ENCODE measurements at regions not wholly inside any gene's neighbourhood (a gene's known extent, or its start where the extent isn't known, plus 50 kb on each side); places are given as distances from the start of the nearest gene placed in this dataset.

- peaks cover 7% of the 10 kb centered on the region for H3K4me1 Mint-ChIP-seq
- no peak overlapping the region for H3K4me3 Mint-ChIP-seq
- no peak for DNase-seq
- H3K9me3 Mint-ChIP-seq: peaks cover 0 to 9% of the 10 kb centered on the region in 2 donors
- no peak for ATAC-seq
- H3K27me3 Mint-ChIP-seq: peaks cover 49% of the 10 kb centered on the region
- no peak overlapping the region for H3K27ac Mint-ChIP-seq
These were observed 216.2 kb upstream of the ASIC2 start for GRCh38 chr17:33509331-33509730.

DNA sequence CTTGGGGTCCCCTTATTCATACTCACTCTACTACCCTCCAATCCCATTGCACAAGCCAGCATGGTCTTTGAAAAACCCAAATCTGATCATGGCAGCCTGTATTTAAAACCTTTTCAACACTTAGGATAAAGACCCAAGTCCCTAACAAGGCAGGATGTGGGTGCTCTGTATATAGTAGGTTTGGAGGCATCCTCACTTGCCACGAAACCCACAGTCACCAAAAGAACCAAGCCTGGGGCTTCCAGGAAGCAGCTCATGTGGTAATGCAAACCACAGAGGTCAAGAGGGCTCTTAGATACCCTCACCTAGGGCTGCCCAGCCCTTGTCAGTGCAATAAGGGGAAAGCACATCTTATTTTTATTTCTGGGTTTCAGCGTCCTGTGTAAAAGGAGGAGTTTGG lies 218.6 kb upstream of the ASIC2 start:
- H3K27me3 Mint-ChIP-seq: peaks cover 25% of the 10 kb centered on the region
- DNase-seq (peak in 1 of 2 donors; percentile 28), ATAC-seq (peak; percentile 72)
- H3K4me3 Mint-ChIP-seq: no peak overlapping the region
- peaks cover 0 to 9% of the 10 kb centered on the region in 2 donors for H3K9me3 Mint-ChIP-seq
- H3K4me1 Mint-ChIP-seq: peaks cover 7% of the 10 kb centered on the region
- H3K27ac Mint-ChIP-seq: peak overlapping the region in 1 of 2 donors; percentile 0

DNA sequence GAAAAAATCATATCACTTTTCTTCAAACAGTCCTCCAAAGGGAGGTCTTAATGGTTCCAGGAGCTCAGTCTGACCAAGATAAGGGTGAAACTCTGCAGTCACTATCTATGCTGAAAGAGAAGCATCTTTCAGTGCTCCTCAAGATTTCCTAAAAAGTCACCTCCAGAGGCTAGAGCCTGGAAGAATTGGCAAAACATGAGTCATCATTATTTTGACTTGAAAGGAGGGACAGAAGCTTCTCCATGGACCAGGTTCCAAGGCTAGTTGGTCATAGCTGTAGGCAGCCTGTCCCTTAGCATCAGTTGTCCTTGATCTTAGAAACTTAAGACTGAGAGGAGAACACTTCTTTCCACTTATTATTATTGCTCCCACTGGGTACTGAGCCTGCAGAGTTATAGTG lies 219.0 kb upstream of the ASIC2 start:
- Mint-ChIP-seq H3K27ac (peak overlapping the region in 1 of 2 donors; percentile 3), H3K4me3 (no peak overlapping the region), H3K4me1 (peaks cover 7% of the 10 kb centered on the region), H3K27me3 (peaks cover 21% of the 10 kb centered on the region), H3K9me3 (peaks cover 0 to 9% of the 10 kb centered on the region in 2 donors)
- ATAC-seq (no peak), DNase-seq (no peak)

- peaks cover 7% of the 10 kb centered on the region for H3K4me1 Mint-ChIP-seq
- H3K27me3 Mint-ChIP-seq: peaks cover 6% of the 10 kb centered on the region
- DNase-seq: no peak
- H3K4me3 Mint-ChIP-seq: no peak overlapping the region
- ATAC-seq: no peak
- no peak overlapping the region for H3K27ac Mint-ChIP-seq
- H3K9me3 Mint-ChIP-seq: peaks cover 0 to 9% of the 10 kb centered on the region in 2 donors
These were observed 220.7 kb upstream of the ASIC2 start for GRCh38 chr17:33513769-33514168.

GRCh38 chr17:33514369-33514768 lies 221.3 kb upstream of the ASIC2 start:
- Mint-ChIP-seq H3K9me3 (peaks cover 0 to 9% of the 10 kb centered on the region in 2 donors), H3K27ac (no peak overlapping the region), H3K4me1 (peaks cover 7% of the 10 kb centered on the region), H3K4me3 (no peak overlapping the region), H3K27me3 (peaks cover 5% of the 10 kb centered on the region)
- DNase-seq (no peak), ATAC-seq (no peak)

GRCh38 chr17:33515974-33516373 lies 222.9 kb upstream of the ASIC2 start:
- Mint-ChIP-seq H3K9me3 (peaks cover 0 to 9% of the 10 kb centered on the region in 2 donors), H3K27me3 (no peaks in the 10 kb centered on the region), H3K4me1 (peaks cover 7% of the 10 kb centered on the region), H3K27ac (no peak overlapping the region), H3K4me3 (no peak overlapping the region)
- no peak for DNase-seq
- no peak for ATAC-seq

GRCh38 chr17:33516645-33517044 lies 223.6 kb upstream of the ASIC2 start:
- DNase-seq (no peak), ATAC-seq (no peak)
- Mint-ChIP-seq H3K27me3 (no peaks in the 10 kb centered on the region), H3K4me3 (no peak overlapping the region), H3K27ac (no peak overlapping the region), H3K4me1 (peaks cover under 1% of the 10 kb centered on the region), H3K9me3 (peaks cover 0 to 9% of the 10 kb centered on the region in 2 donors)

DNA sequence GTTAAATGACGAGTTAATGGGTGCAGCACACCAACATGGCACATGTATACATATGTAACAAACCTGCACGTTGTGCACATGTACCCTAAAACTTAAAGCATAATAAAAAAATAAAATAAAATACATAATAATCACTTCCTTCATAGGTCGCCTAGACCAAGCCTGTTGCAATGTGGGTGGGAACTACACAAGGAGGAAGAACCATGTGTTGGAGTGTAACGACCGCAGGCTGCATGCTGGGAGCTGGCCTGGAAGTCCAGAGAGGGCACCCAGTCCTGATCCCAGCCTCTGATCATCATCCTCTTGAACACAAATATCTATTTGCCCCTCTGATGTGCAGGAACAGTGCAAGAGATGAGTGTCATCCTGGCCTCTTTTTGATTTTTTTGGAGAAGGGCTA lies 224.7 kb upstream of the ASIC2 start:
- Mint-ChIP-seq H3K4me1 (no peaks in the 10 kb centered on the region), H3K9me3 (peaks cover 0 to 9% of the 10 kb centered on the region in 2 donors), H3K27me3 (no peaks in the 10 kb centered on the region), H3K27ac (no peak overlapping the region), H3K4me3 (no peak overlapping the region)
- DNase-seq: no peak
- ATAC-seq: no peak

DNA sequence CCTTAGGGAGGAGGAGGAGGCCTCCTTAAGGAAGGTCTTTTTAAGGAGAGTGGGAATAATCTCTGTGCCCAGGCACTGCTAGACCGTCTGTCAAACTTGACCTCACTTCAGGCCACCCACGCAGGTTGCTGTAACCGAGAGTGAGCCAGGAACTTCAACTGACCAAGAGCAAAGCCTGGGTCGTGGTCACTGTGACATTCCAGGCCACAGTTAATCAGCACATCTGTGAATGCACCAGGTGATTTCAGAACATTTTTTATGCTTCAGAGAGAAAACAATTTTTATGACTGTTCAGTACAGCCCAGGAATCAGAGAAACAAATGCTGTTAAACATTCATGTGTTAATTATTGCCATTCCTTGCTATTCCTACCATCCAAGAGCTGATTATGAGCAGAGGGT lies 226.6 kb upstream of the ASIC2 start:
- DNase-seq: no peak
- Mint-ChIP-seq H3K27me3 (peaks cover 7% of the 10 kb centered on the region), H3K27ac (no peak overlapping the region), H3K4me1 (no peaks in the 10 kb centered on the region), H3K9me3 (no peaks in the 10 kb centered on the region), H3K4me3 (no peak overlapping the region)
- no peak for ATAC-seq

- DNase-seq (peak; percentile 37 to 47), ATAC-seq (peak; percentile 57)
- H3K27ac Mint-ChIP-seq: no peak overlapping the region
- H3K4me1 Mint-ChIP-seq: no peaks in the 10 kb centered on the region
- no peak overlapping the region for H3K4me3 Mint-ChIP-seq
- H3K27me3 Mint-ChIP-seq: peaks cover 14% of the 10 kb centered on the region
- no peaks in the 10 kb centered on the region for H3K9me3 Mint-ChIP-seq
These were observed 227.6 kb upstream of the ASIC2 start for GRCh38 chr17:33520426-33521330.

GRCh38 chr17:33521784-33522183 lies 228.7 kb upstream of the ASIC2 start:
- H3K27me3 Mint-ChIP-seq: peaks cover 14% of the 10 kb centered on the region
- H3K27ac Mint-ChIP-seq: no peak overlapping the region
- DNase-seq (no peak), ATAC-seq (peak; percentile 20)
- no peaks in the 10 kb centered on the region for H3K4me1 Mint-ChIP-seq
- no peak overlapping the region for H3K4me3 Mint-ChIP-seq
- peaks cover 0 to 5% of the 10 kb centered on the region in 2 donors for H3K9me3 Mint-ChIP-seq

GRCh38 chr17:33522623-33523022 lies 229.5 kb upstream of the ASIC2 start:
- peaks cover 0 to 14% of the 10 kb centered on the region in 2 donors for H3K9me3 Mint-ChIP-seq
- H3K4me3 Mint-ChIP-seq: no peak overlapping the region
- no peak for DNase-seq
- H3K4me1 Mint-ChIP-seq: no peaks in the 10 kb centered on the region
- no peak overlapping the region for H3K27ac Mint-ChIP-seq
- peaks cover 14% of the 10 kb centered on the region for H3K27me3 Mint-ChIP-seq
- ATAC-seq: no peak

DNA sequence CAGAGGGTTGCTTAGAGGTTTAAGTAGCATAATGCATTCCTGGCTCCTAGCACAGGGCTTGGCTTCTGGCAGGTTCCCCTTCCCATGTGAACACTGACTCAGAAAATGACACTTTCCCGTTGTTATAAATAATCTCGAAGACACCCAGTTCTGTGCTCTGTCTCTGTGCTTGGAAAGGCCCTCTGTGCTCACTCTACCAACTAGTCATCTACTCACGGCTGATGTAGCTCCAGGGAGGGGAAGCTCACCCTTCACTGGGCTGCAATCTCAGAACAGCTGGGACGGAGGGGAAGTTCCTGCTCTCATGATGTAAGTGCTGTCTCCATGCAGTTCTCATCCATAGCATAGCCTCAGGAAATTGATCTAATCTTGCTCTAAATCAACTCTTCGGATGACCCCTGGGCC lies 230.5 kb upstream of the ASIC2 start:
- Mint-ChIP-seq H3K4me3 (no peak overlapping the region), H3K9me3 (peaks cover 0 to 19% of the 10 kb centered on the region in 2 donors), H3K4me1 (no peaks in the 10 kb centered on the region), H3K27ac (no peak overlapping the region), H3K27me3 (peaks cover 14% of the 10 kb centered on the region)
- DNase-seq (no peak), ATAC-seq (no peak)

DNA sequence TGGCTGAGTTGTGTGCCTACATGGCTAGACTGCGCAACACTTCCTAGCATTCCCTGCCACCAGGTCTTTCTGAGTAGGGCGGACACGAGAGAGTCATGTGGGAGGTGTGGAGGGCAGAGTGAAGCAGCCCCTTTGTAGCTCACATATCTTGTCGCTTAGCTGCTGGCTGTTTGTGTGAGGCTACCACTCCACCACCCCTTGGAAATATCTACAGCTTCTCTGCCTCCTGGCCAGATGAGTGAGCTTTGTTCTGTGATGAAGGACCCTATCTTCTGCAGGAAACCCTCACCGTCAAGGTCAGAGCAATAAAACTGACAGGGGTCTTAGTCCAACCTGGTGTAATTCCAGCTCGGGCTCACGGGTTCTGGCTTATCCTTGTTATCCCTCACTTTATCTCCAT lies 232.1 kb upstream of the ASIC2 start:
- peaks cover 14% of the 10 kb centered on the region for H3K27me3 Mint-ChIP-seq
- peaks cover 0 to 19% of the 10 kb centered on the region in 2 donors for H3K9me3 Mint-ChIP-seq
- no peak overlapping the region for H3K4me3 Mint-ChIP-seq
- ATAC-seq (no peak), DNase-seq (no peak)
- no peak overlapping the region for H3K27ac Mint-ChIP-seq
- H3K4me1 Mint-ChIP-seq: no peaks in the 10 kb centered on the region

DNA sequence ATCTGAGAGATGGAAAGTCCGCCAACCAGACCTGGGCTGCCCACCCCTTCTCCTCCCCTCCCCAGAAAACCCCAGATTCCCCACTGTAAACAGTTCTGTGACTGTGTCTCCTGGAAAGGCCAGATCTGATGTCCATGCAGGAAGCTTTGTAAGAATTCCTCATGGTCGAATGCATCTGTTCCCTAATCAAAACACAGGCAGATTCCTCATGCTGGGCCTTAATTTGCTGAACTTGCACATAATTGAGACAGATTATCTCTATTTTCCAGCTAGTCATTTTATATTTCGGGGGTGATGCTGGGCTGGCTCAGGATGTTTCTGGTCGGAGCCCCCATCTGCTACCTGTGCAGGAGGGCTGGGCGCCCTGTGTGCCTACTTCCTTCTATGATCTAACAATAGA lies 233.6 kb upstream of the ASIC2 start:
- H3K9me3 Mint-ChIP-seq: peaks cover 0 to 19% of the 10 kb centered on the region in 2 donors
- ATAC-seq (no peak), DNase-seq (no peak)
- H3K4me3 Mint-ChIP-seq: no peak overlapping the region
- H3K27me3 Mint-ChIP-seq: peaks cover 14% of the 10 kb centered on the region
- no peaks in the 10 kb centered on the region for H3K4me1 Mint-ChIP-seq
- H3K27ac Mint-ChIP-seq: no peak overlapping the region

DNA sequence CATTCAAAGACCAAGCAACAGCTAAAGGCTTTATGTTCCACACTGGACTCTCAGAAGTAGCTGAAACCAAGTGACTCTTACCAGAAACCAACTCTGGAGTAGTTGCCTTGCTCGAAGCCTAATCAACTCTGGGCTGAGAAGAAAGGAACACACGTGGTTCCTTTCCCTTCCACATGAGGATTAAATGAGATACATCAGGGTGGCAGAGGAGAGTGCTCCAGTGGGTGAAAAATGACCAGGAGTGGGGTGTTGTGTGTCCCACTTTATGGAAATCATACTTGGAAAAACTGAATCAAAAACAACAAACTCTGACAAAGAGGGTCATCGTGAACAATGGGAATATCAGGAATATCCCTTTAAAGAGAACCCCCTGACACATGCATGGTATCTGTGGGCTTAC lies 234.2 kb upstream of the ASIC2 start:
- Mint-ChIP-seq H3K9me3 (peaks cover 0 to 19% of the 10 kb centered on the region in 2 donors), H3K4me3 (no peak overlapping the region), H3K27ac (no peak overlapping the region), H3K4me1 (no peaks in the 10 kb centered on the region), H3K27me3 (peaks cover 14% of the 10 kb centered on the region)
- no peak for DNase-seq
- ATAC-seq: no peak
